ENCODE measurements at regions not wholly inside any gene's neighbourhood (a gene's known extent, or its start where the extent isn't known, plus 50 kb on each side); places are given as distances from the start of the nearest gene placed in this dataset.
"Not testable (repeated sequence)": the region's sequence is repeated elsewhere in the genome, so short reads cannot be mapped to it uniquely, and the experiment has no call there.

DNA sequence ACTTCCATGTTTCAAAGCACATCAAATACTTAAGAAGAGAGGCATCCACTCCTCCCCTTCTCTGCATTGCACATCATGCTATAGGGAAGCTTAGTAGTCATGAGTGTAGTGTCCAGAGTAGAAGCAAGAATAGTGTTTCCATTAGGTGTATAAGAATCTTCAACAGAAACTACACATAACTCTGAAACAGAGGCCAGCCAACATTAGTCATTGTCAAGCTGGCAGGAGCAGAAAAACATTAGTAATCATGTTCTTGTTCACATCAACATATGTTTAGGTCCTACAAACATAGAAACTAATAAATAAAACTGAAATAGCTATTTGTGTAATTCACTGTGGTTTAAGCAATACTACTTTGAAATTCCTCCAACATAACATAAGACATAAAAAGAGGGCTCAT lies 370.2 kb downstream of the PPP1R3A start:
- H3K27ac ChIP-seq = no peak overlapping the region

DNA sequence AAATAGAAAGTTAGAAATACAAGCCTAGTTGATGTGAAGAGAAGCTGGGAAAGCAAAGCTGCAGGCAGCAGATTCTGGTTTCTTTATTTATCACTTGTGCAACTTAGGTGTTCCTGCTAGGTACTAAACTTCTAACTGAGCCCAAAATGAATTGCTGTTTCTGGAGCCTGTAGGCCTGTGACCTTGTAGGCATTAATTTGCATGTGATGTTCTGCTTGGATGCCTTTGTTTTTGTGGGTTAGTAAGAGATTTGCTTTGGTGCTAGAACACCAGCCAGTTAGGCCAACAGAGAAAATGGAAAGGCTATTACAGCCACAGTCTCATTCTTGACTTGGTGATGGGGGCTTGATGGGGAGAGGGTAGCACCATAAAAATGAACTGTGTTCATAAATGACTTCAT lies 370.7 kb downstream of the PPP1R3A start:
- no peak overlapping the region for H3K27ac ChIP-seq
- no peak for TF ChIP-seq ZFX (IDR thresholded peaks at IDR 0.05)
- TF ChIP-seq, protein P1, sequence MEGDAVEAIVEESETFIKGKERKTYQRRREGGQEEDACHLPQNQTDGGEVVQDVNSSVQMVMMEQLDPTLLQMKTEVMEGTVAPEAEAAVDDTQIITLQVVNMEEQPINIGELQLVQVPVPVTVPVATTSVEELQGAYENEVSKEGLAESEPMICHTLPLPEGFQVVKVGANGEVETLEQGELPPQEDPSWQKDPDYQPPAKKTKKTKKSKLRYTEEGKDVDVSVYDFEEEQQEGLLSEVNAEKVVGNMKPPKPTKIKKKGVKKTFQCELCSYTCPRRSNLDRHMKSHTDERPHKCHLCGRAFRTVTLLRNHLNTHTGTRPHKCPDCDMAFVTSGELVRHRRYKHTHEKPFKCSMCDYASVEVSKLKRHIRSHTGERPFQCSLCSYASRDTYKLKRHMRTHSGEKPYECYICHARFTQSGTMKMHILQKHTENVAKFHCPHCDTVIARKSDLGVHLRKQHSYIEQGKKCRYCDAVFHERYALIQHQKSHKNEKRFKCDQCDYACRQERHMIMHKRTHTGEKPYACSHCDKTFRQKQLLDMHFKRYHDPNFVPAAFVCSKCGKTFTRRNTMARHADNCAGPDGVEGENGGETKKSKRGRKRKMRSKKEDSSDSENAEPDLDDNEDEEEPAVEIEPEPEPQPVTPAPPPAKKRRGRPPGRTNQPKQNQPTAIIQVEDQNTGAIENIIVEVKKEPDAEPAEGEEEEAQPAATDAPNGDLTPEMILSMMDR (conservative IDR thresholded peaks at IDR 0.05) = no peak

More for the DNA sequence above, 370.2 kb downstream of the PPP1R3A start:
- no peak for TF ChIP-seq ZFX (IDR thresholded peaks at IDR 0.05)
- TF ChIP-seq, protein P1 (conservative IDR thresholded peaks at IDR 0.05) = no peak

DNA sequence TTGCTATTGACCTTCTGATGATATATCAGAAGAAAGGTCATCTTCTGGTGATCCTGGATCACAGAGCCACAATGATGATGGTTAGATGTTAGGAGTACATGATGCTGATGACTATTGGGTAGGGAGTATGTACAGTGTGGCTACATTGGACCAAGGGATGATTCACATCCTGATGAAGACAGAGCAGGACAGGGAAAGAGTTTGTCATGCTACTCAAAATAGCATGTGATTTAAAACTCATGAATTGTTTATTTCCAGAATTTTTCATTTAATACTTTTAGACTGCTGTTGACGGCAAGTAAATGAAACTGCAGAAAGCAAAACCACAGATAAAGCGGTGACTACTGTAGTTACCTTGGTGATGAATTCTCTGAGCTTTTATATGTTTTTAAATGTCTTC lies 397.3 kb downstream of the PPP1R3A start:
- H3K27ac ChIP-seq = no peak overlapping the region
- TF ChIP-seq ZFX (IDR thresholded peaks at IDR 0.05) = no peak
- TF ChIP-seq, protein P1 (conservative IDR thresholded peaks at IDR 0.05) = no peak

- no peak overlapping the region for H3K27ac ChIP-seq
- no peak for TF ChIP-seq ZFX (IDR thresholded peaks at IDR 0.05)
- TF ChIP-seq, protein P1 (conservative IDR thresholded peaks at IDR 0.05) = no peak
These were observed 399.3 kb downstream of the PPP1R3A start for GRCh38 chr7:113519472-113519871.

GRCh38 chr7:113504691-113505090 lies 386.3 kb upstream of the SMIM30 start:
- TF ChIP-seq, protein P1 (conservative IDR thresholded peaks at IDR 0.05) = no peak
- TF ChIP-seq ZFX (IDR thresholded peaks at IDR 0.05) = no peak
- no peak overlapping the region for H3K27ac ChIP-seq

DNA sequence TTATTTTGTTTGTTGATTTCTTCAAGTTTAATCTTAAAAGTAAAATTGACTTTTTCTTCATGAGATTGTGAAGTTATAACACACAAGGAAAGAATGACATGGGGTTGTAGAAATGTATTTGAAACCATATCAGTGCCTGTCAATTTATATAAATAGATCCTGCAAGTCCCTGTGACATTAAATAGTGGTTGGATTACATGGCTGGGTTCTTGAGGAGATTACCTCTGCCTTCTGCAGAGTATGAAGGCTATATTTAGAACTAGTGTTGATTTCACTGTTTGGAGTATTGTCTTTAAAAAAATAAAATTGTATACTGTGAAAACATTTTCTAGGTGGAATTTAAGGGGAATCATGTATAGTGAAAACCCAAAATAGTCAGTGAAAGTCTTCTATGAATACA lies 385.8 kb upstream of the SMIM30 start:
- TF ChIP-seq, protein P1 (conservative IDR thresholded peaks at IDR 0.05) = no peak
- TF ChIP-seq ZFX (IDR thresholded peaks at IDR 0.05) = no peak
- H3K27ac ChIP-seq = no peak overlapping the region

DNA sequence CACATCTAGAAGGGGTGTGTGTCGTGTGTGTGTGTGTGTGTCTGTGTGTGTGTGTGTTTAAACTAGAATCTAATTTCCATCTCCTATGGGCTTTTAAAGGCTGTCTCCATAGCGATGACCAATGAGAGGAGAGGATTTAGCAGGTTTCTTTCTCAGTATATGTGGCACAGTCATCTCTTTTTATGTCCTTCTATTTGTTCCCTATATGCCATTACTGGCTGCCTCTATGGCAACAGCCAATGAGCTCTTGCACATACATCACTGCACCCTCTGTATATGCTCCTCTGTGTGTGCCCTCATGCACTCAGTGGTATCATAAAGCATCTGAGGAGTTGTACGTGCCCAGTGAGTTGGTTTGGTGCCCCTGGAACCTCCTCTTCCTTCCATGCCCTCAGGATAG lies 378.2 kb upstream of the SMIM30 start:
- H3K27ac ChIP-seq = not testable (repeated sequence)

DNA sequence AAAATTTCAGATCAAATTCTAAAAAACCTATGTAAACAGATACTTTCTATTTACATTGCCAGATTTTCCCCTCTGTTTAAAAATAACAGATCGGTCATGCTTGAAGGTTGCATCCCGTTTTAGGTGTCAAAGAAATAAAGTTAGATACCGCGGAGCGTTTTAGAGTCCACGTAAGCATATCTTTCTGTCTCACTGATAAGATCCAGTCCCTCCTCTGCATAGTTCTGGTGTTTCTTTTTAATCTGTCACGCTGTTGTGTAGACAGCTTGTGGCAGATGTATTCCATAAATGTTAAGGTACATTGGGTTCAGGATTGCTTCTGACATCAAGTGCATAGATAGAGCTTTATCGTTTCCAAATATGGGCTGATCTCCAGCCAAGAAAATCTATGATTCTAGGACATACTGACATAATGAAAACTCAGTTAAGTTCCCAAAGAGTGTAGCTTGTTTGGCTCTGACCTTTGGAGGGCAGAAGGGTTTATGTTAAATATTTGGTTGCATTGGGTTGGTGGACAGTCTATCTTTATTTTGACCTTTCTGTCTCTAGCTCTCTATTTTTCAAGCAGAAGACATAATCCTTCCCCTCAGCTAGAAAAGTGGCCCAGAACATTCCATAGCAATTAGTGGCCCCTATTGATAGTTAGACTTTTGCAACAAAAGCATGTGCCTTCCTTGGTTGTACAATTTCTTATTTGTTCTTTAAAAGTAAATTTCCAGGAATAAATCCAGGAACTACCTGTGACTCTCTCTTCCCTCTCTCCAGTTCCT lies 376.6 kb upstream of the SMIM30 start:
- not testable (repeated sequence) for H3K27ac ChIP-seq

Data from C4-2B (cell line).